ENCODE measurements at regions not wholly inside any gene's neighbourhood (a gene's known extent, or its start where the extent isn't known, plus 50 kb on each side); places are given as distances from the start of the nearest gene placed in this dataset.

DNA sequence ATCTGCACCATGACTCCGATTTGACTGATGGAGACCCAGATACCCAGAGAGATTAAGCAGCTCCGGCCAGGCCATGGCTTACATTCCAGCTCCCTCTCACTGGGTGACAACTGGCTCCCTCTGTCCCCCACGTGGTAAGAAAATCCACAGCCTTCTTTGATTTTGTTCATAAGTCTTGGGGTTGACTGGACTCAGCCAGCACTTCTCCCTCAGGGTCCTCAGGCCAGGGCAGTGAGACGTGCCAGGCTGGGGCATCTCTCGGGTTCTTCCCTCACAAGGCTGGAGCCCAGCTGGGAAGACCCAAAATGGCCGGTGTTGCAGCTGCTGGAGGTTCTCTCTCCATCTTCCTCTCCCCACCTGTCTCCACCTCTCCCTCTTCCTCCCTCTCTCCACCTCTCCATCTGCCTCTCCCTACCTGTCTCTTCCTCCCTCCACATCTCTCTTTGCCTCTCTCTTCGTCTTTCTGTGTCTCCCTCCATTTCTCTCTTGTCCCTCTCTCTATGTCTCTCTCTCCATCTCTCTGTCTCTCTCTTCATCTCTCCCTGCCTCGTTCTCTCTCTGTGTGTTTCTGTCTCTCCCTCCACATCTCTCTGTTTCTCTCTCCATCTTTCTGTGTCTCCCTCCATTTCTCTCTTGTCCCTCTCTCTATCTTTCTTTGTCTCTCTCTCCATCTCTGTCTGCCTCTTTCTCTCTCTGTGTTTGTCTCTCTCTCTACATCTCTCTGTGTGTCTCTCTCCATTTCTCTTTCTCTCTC is 105.3 kb downstream of the FOXL1 start:
- Mint-ChIP-seq H3K27me3 (peaks cover 38% of the 10 kb centered on the region), H3K4me3 (no peak overlapping the region), H3K9me3 (no peaks in the 10 kb centered on the region), H3K36me3 (ENCODE audit: low read depth) (no peaks in the 10 kb centered on the region), H3K4me1 (ENCODE audit: low read depth) (no peaks in the 10 kb centered on the region), H3K27ac (no peak overlapping the region)
- DNase-seq: no peak

DNA sequence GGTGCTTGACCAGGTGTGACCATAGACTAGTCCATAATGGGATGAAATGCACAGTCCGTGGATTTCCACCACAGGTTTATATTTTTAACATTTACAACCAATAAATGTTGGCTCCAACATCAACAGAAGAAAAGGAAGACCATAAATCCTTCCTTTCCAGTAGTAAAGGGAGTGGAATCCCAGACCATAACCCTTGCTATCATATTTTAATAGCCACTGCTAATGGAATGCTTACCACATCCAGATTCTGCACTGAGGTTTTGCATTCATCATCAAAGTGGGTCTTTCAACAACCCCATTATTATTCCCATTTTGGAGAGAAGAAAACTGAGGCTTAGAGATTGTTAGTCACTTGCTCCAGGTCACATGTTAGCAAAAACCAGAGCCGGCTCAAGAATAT is 106.7 kb downstream of the FOXL1 start:
- Mint-ChIP-seq H3K27ac (no peak overlapping the region), H3K36me3 (ENCODE audit: low read depth) (no peaks in the 10 kb centered on the region), H3K27me3 (peaks cover 28% of the 10 kb centered on the region), H3K9me3 (no peaks in the 10 kb centered on the region), H3K4me1 (ENCODE audit: low read depth) (no peaks in the 10 kb centered on the region), H3K4me3 (no peak overlapping the region)
- no peak for DNase-seq

DNA sequence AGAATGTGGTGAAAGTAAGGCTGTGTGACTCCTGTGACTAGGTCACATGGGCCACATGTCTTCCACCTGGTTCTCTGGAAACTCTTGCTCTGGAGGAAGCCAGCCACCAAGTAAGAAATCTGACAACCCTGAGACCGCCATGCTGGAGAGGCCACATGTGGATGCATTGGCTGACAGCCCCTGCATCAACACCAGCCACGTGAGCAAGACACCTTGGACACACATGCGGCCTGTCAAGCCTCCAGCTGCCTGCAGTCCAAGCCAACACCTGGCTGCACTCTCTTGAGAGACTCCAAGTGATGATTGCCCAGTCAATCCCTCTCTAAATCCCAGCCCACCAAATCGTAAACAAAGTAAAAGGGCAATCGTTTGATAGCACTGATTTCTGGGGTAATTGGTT is 112.6 kb downstream of the FOXL1 start:
- H3K4me3 Mint-ChIP-seq: no peak overlapping the region
- no peaks in the 10 kb centered on the region for H3K4me1 Mint-ChIP-seq (ENCODE audit: low read depth)
- no peaks in the 10 kb centered on the region for H3K36me3 Mint-ChIP-seq (ENCODE audit: low read depth)
- no peak for DNase-seq
- no peak overlapping the region for H3K27ac Mint-ChIP-seq
- peaks cover 15% of the 10 kb centered on the region for H3K27me3 Mint-ChIP-seq
- H3K9me3 Mint-ChIP-seq: no peaks in the 10 kb centered on the region

GRCh38 chr16:86692426-86692825 is 114.1 kb downstream of the FOXL1 start:
- Mint-ChIP-seq H3K36me3 (ENCODE audit: low read depth) (no peaks in the 10 kb centered on the region), H3K4me3 (no peak overlapping the region), H3K9me3 (no peaks in the 10 kb centered on the region)

DNA sequence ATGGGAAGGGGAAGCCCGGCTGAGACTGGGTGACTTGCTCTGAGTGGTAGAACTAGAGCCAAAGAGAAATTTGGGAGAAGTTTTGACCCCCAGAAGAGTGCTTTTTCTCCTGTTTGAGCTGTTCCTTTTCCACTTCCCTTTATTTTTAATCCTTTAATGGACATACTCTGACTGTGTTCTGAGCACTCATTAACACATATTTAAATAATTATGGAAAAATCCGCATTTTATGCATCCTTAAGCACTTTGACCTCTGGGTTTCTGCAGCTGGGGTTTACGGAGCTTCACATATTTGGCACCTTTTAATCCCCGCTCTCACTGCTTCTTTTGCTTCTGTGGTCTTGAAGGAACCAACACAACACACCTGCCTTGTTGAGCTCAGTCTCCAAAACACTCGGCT is 114.7 kb downstream of the FOXL1 start:
- no peaks in the 10 kb centered on the region for H3K36me3 Mint-ChIP-seq (ENCODE audit: low read depth)
- H3K9me3 Mint-ChIP-seq: no peaks in the 10 kb centered on the region
- H3K27ac Mint-ChIP-seq: no peak overlapping the region
- no peak overlapping the region for H3K4me3 Mint-ChIP-seq
- no peaks in the 10 kb centered on the region for H3K4me1 Mint-ChIP-seq (ENCODE audit: low read depth)
- peaks cover 15% of the 10 kb centered on the region for H3K27me3 Mint-ChIP-seq
- DNase-seq: no peak

More at GRCh38 chr16:86692426-86692825, 114.1 kb downstream of the FOXL1 start:
- Mint-ChIP-seq H3K27me3 (peaks cover 15% of the 10 kb centered on the region), H3K4me1 (ENCODE audit: low read depth) (no peaks in the 10 kb centered on the region), H3K27ac (no peak overlapping the region)
- DNase-seq: no peak

- Mint-ChIP-seq H3K27me3 (peaks cover 8% of the 10 kb centered on the region), H3K4me1 (ENCODE audit: low read depth) (no peaks in the 10 kb centered on the region), H3K9me3 (no peaks in the 10 kb centered on the region), H3K36me3 (ENCODE audit: low read depth) (no peaks in the 10 kb centered on the region), H3K27ac (no peak overlapping the region), H3K4me3 (no peak overlapping the region)
- no peak for DNase-seq
These were observed 119.4 kb downstream of the FOXL1 start for GRCh38 chr16:86697715-86698114.

DNA sequence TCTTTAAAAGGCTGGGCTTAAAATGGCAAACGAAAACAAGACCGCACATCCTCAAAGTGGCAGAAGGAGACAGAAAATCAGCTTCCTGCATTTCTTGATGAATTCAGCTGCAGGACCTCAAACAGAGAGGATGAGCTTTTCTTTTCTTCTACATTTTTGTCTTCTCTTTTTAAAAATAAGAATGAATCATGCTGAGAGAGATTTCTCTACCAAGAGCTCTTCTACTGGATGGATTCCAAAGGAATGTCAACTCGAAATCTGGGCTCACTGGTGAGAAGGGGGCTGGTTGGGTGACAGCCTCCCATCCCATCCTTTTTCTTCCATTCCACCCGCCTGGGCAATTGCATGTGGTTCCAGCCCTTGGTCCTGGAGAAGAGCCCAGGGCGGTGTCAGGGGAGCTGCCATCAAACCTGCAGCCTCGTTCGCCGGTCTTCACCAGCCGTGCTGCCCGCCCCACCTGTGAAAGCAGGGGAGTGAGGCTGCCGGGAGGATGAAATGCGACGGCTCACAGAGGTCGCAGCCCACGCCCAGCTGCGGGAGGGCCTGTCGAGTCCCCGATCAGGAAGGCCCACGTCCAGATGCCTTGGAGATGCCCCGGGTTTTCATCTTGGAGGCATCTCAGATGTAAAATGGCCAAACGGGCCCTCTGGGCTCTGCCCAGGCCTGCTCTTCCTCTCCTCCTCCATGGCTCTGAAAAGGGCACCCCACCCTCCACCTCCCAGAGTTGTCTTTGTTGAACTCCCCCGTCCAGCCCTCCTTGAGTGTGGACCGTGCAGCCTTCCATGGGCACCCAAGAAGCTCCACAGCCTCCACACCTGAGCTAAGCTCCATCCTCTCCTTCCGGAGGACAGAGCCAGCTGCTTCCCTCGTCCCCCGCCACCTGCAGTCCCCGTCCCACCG is 121.9 kb downstream of the FOXL1 start:
- Mint-ChIP-seq H3K27ac (no peak overlapping the region), H3K9me3 (no peaks in the 10 kb centered on the region), H3K27me3 (peaks cover 7% of the 10 kb centered on the region), H3K36me3 (ENCODE audit: low read depth) (no peaks in the 10 kb centered on the region), H3K4me3 (no peak overlapping the region), H3K4me1 (ENCODE audit: low read depth) (no peaks in the 10 kb centered on the region)
- DNase-seq: no peak

GRCh38 chr16:86701286-86701975 is 123.1 kb downstream of the FOXL1 start:
- H3K9me3 Mint-ChIP-seq: no peaks in the 10 kb centered on the region
- H3K27ac Mint-ChIP-seq: no peak overlapping the region
- no peak for DNase-seq
- no peak overlapping the region for H3K4me3 Mint-ChIP-seq
- no peaks in the 10 kb centered on the region for H3K36me3 Mint-ChIP-seq (ENCODE audit: low read depth)
- peaks cover 13% of the 10 kb centered on the region for H3K27me3 Mint-ChIP-seq
- no peaks in the 10 kb centered on the region for H3K4me1 Mint-ChIP-seq (ENCODE audit: low read depth)

DNA sequence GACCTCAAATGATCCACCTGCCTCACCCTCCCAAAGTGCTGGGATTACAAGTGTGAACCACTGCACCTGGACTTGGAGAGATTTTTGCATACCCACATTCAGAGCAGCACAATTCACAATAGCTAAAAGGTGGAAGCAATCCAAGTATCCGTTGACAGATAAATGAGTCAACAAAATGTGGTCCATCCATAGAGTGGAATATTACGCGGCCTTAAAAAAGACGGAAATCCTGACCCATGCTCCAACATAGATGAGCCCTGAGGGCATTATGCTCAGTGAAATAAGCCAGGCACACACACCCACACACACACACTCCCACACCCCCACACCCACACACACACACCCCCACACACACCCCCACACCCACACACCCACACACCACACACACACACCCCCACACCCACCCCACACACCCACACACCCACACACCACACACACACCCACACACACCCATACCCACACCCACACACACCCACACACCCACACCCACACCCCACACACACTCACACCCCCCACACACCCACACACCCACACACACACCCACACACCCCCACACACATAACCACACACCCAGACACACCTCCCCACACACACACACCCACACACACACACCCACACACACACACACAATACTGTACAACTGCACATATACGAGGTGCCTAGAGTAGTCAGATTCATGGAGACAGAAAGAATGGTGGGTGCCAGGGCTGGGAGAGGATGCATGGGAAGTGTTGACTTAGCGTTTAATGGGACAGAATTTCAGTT is 124.7 kb downstream of the FOXL1 start:
- Mint-ChIP-seq H3K27ac (no peak overlapping the region), H3K4me1 (ENCODE audit: low read depth) (no peaks in the 10 kb centered on the region), H3K27me3 (peaks cover 15% of the 10 kb centered on the region), H3K36me3 (ENCODE audit: low read depth) (no peaks in the 10 kb centered on the region), H3K9me3 (no peaks in the 10 kb centered on the region), H3K4me3 (no peak overlapping the region)
- DNase-seq: no peak

DNA sequence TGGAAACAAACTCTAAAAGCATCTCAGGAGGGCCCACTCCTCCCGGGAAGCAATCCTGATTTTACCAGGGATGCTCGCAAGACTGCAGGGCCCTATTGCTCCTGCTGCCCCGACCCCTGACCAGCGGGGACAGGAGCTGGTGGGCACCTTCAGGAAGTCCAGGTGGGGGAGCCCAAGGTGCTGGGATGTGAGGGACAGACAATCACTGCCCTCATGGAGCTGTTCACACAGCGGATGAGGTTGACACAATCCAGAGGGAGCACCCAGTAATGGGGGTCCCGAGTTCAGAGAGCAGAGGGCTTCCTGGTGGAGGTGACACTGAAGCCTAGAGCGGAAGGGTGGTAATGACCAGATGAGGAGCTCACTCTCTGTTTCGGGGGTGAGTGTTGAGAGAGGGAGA is 126.2 kb downstream of the FOXL1 start:
- no peaks in the 10 kb centered on the region for H3K9me3 Mint-ChIP-seq
- H3K27ac Mint-ChIP-seq: no peak overlapping the region
- H3K27me3 Mint-ChIP-seq: peaks cover 15% of the 10 kb centered on the region
- H3K4me1 Mint-ChIP-seq (ENCODE audit: low read depth): no peaks in the 10 kb centered on the region
- DNase-seq: no peak
- H3K36me3 Mint-ChIP-seq (ENCODE audit: low read depth): no peaks in the 10 kb centered on the region
- H3K4me3 Mint-ChIP-seq: no peak overlapping the region

- H3K4me1 Mint-ChIP-seq (ENCODE audit: low read depth): no peaks in the 10 kb centered on the region
- no peak for DNase-seq
- H3K27ac Mint-ChIP-seq: no peak overlapping the region
- no peak overlapping the region for H3K4me3 Mint-ChIP-seq
- peaks cover 15% of the 10 kb centered on the region for H3K27me3 Mint-ChIP-seq
- H3K9me3 Mint-ChIP-seq: no peaks in the 10 kb centered on the region
- no peaks in the 10 kb centered on the region for H3K36me3 Mint-ChIP-seq (ENCODE audit: low read depth)
These were observed 128.4 kb downstream of the FOXL1 start for GRCh38 chr16:86706726-86707125.

- Mint-ChIP-seq H3K4me3 (no peak overlapping the region), H3K4me1 (ENCODE audit: low read depth) (no peaks in the 10 kb centered on the region), H3K36me3 (ENCODE audit: low read depth) (no peaks in the 10 kb centered on the region), H3K9me3 (no peaks in the 10 kb centered on the region), H3K27ac (no peak overlapping the region), H3K27me3 (peaks cover 15% of the 10 kb centered on the region)
- no peak for DNase-seq
These were observed 128.8 kb downstream of the FOXL1 start for GRCh38 chr16:86707171-86707570.

DNA sequence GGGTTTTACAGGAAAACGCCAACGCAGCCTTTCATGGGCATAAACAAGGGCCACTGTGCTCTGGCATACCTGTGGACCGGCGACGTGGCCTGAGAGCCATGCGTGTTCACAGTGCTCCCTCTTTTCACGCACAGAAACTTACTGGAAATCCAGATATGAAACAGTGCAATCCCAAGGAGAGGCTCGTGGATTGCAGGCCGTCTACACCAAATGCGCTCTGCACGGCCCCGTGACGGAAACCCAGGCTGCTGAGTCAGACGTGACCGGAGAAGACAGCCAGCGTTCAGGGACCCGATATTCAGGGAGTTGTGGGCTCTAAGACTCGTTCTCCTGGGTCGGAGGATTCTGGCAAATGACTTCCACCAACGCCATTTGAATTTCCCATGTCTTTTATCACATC is 129.2 kb downstream of the FOXL1 start:
- no peak for DNase-seq
- Mint-ChIP-seq H3K27ac (no peak overlapping the region), H3K4me3 (no peak overlapping the region), H3K36me3 (ENCODE audit: low read depth) (no peaks in the 10 kb centered on the region), H3K27me3 (peaks cover 15% of the 10 kb centered on the region), H3K4me1 (ENCODE audit: low read depth) (no peaks in the 10 kb centered on the region), H3K9me3 (no peaks in the 10 kb centered on the region)

DNA sequence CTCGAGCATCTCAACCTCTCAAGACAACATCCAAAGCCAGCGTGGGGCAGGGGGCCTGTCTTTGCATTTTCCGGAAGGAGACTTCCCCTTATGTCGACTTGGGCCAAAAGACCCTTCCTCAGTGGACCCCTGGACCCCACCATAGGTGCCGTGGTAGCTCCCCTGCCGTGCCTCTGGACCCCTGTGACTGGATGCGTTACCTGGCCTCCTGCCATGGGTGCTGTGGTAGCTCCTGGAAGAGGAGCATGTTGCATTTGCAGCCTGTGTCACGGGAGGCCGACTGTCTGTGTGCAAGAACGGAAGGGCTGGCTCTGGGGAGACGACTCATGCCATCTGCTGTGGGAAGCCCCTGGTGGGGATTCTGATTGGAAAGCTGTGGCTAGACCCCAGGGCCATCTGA is 130.1 kb downstream of the FOXL1 start:
- no peak for DNase-seq
- H3K27ac Mint-ChIP-seq: no peak overlapping the region
- no peaks in the 10 kb centered on the region for H3K4me1 Mint-ChIP-seq (ENCODE audit: low read depth)
- no peaks in the 10 kb centered on the region for H3K9me3 Mint-ChIP-seq
- H3K27me3 Mint-ChIP-seq: peaks cover 15% of the 10 kb centered on the region
- no peaks in the 10 kb centered on the region for H3K36me3 Mint-ChIP-seq (ENCODE audit: low read depth)
- no peak overlapping the region for H3K4me3 Mint-ChIP-seq
